Astrocyte (in vitro differentiated cells and primary cell): ENCODE measurements at regions not wholly inside any gene's neighbourhood (a gene's known extent, or its start where the extent isn't known, plus 50 kb on each side); places are given as distances from the start of the nearest gene placed in this dataset.

Experiments
- DNase-seq: peaks from one replicate; pipeline ENCODE4 v3.0.0-alpha.2; 2010; ENCODE audit warnings: low read depth
- FAIRE-seq: peaks from 2 replicates; lab custom pipeline; 2011; peaks lifted over from hg19 to GRCh38; lab: Jason Lieb, UNC
- H2AFZ ChIP-seq: 2 replicates; pipeline ENCODE4 v1.6.0; 2012; ENCODE audit warnings: low read depth, low read length, inconsistent platforms
- H3K27ac ChIP-seq: 2 replicates; pipeline ENCODE4 v1.5.1; 2011; ENCODE audit warnings: low read depth, low read length, inconsistent platforms
- H3K27me3 ChIP-seq: 2 replicates; pipeline ENCODE4 v1.6.0; 2011; ENCODE audit warnings: low read length, inconsistent platforms; ENCODE audit not compliant: insufficient read depth
- H3K36me3 ChIP-seq: 2 replicates; pipeline ENCODE4 v1.5.1; 2011; ENCODE audit warnings: low read length, inconsistent platforms; ENCODE audit not compliant: insufficient read depth
- H3K4me1 ChIP-seq: 2 replicates; pipeline ENCODE4 v1.5.1; 2011; ENCODE audit warnings: low read length, inconsistent platforms; ENCODE audit not compliant: insufficient read depth
- H3K4me2 ChIP-seq: 2 replicates; pipeline ENCODE4 v1.6.0; 2012; ENCODE audit warnings: low read length, inconsistent platforms
- H3K4me3 ChIP-seq: 2 replicates; pipeline ENCODE4 v1.5.1; 2011; ENCODE audit warnings: low read depth, mild to moderate bottlenecking, low read length, inconsistent platforms; ENCODE audit not compliant: insufficient read depth
- H3K79me2 ChIP-seq: 2 replicates; pipeline ENCODE4 v1.6.0; 2012; ENCODE audit warnings: mild to moderate bottlenecking, low read length, inconsistent platforms; ENCODE audit not compliant: insufficient read depth
- H3K9ac ChIP-seq: 2 replicates; pipeline ENCODE4 v1.6.0; 2012; ENCODE audit warnings: mild to moderate bottlenecking, low read length, inconsistent platforms
- H3K9me3 ChIP-seq: 2 replicates; pipeline ENCODE4 v1.5.1; 2012; ENCODE audit warnings: low read depth, mild to moderate bottlenecking, low read length, inconsistent platforms; ENCODE audit not compliant: insufficient read depth
- H4K20me1 ChIP-seq: 2 replicates; pipeline ENCODE4 v1.6.0; 2012; ENCODE audit warnings: low read length, inconsistent platforms; ENCODE audit not compliant: insufficient read depth
- H3K27ac Mint-ChIP-seq: one replicate; pipeline ENCODE4 v1.8.0; 2021; ENCODE audit warnings: mild to moderate bottlenecking, mixed read lengths; ENCODE audit not compliant: unreplicated experiment
- H3K27me3 Mint-ChIP-seq: one replicate; pipeline ENCODE4 v1.8.0; 2021; ENCODE audit warnings: low read depth, mixed read lengths; ENCODE audit not compliant: unreplicated experiment
- H3K36me3 Mint-ChIP-seq: one replicate; pipeline ENCODE4 v1.8.0; 2021; ENCODE audit warnings: low read depth, mixed read lengths; ENCODE audit not compliant: unreplicated experiment
- H3K4me1 Mint-ChIP-seq: one replicate; pipeline ENCODE4 v1.8.0; 2021; ENCODE audit warnings: low read depth, mixed read lengths; ENCODE audit not compliant: unreplicated experiment
- H3K4me3 Mint-ChIP-seq: one replicate; pipeline ENCODE4 v1.8.0; 2021; ENCODE audit warnings: mild to moderate bottlenecking, moderate library complexity, mixed read lengths; ENCODE audit not compliant: unreplicated experiment
- H3K9me3 Mint-ChIP-seq: one replicate; pipeline ENCODE4 v1.8.0; 2021; ENCODE audit warnings: mild to moderate bottlenecking, mixed read lengths; ENCODE audit not compliant: unreplicated experiment
- CTCF ChIP-seq: IDR thresholded peaks from 2 replicates; pipeline ENCODE4 v1.5.1; 2011; ENCODE audit warnings: low read depth, mild to moderate bottlenecking, inconsistent platforms, low read length, moderate library complexity; ENCODE audit not compliant: insufficient read depth
- EZH2 ChIP-seq: IDR thresholded peaks from 2 replicates; pipeline ENCODE4 v1.6.1; 2012; ENCODE audit warnings: mild to moderate bottlenecking, low read length, inconsistent platforms; ENCODE audit not compliant: insufficient read depth

GRCh38 chr7:124590814-124591213 lies 174.8 kb downstream of the GPR37 start:
- no peaks in the 10 kb centered on the region for H3K4me1 Mint-ChIP-seq
- no peak for FAIRE-seq

GRCh38 chr7:124577256-124577655 lies 188.3 kb downstream of the GPR37 start:
- Mint-ChIP-seq H3K27ac (no peak overlapping the region), H3K36me3 (no peaks in the 10 kb centered on the region), H3K4me3 (no peak overlapping the region), H3K9me3 (peaks cover 2% of the 10 kb centered on the region), H3K27me3 (no peaks in the 10 kb centered on the region), H3K4me1 (peaks cover 9% of the 10 kb centered on the region)
- TF ChIP-seq CTCF (no peak), EZH2 (no peak)
- Histone ChIP-seq H3K4me1 (no peaks in the 10 kb centered on the region), H3K36me3 (no peaks in the 10 kb centered on the region), H4K20me1 (no peaks in the 10 kb centered on the region), H3K4me2 (no peak overlapping the region), H3K27me3 (no peaks in the 10 kb centered on the region), H2AFZ (no peak overlapping the region), H3K27ac (no peak overlapping the region), H3K9me3 (no peaks in the 10 kb centered on the region), H3K9ac (no peak overlapping the region), H3K79me2 (no peaks in the 10 kb centered on the region), H3K4me3 (no peak overlapping the region)
- FAIRE-seq (no peak), DNase-seq (no peak)

More at GRCh38 chr7:124590814-124591213, 174.8 kb downstream of the GPR37 start:
- H3K4me3 ChIP-seq = no peak overlapping the region
- no peak for DNase-seq
- H3K27me3 ChIP-seq = no peaks in the 10 kb centered on the region
- no peak for TF ChIP-seq EZH2
- TF ChIP-seq CTCF = no peak
- Mint-ChIP-seq H3K27ac (no peak overlapping the region), H3K27me3 (no peaks in the 10 kb centered on the region), H3K9me3 (peaks cover 2% of the 10 kb centered on the region), H3K36me3 (no peaks in the 10 kb centered on the region), H3K4me3 (no peak overlapping the region)
- H3K27ac ChIP-seq = no peak overlapping the region
- no peaks in the 10 kb centered on the region for H3K36me3 ChIP-seq
- no peaks in the 10 kb centered on the region for H3K4me1 ChIP-seq
- H3K4me2 ChIP-seq = no peak overlapping the region
- H2AFZ ChIP-seq = no peak overlapping the region
- H3K79me2 ChIP-seq = no peaks in the 10 kb centered on the region
- no peak overlapping the region for H3K9ac ChIP-seq
- no peaks in the 10 kb centered on the region for H3K9me3 ChIP-seq
- no peaks in the 10 kb centered on the region for H4K20me1 ChIP-seq

- Histone ChIP-seq H3K4me2 (no peak overlapping the region), H3K9me3 (no peaks in the 10 kb centered on the region), H4K20me1 (no peaks in the 10 kb centered on the region), H3K4me1 (no peaks in the 10 kb centered on the region), H3K4me3 (no peak overlapping the region), H2AFZ (no peak overlapping the region), H3K27ac (no peak overlapping the region), H3K9ac (no peak overlapping the region), H3K27me3 (no peaks in the 10 kb centered on the region), H3K79me2 (no peaks in the 10 kb centered on the region), H3K36me3 (no peaks in the 10 kb centered on the region)
- DNase-seq (peak; percentile 2), FAIRE-seq (no peak)
- H3K27me3 Mint-ChIP-seq = no peaks in the 10 kb centered on the region
- H3K9me3 Mint-ChIP-seq = no peaks in the 10 kb centered on the region
- H3K4me3 Mint-ChIP-seq = no peak overlapping the region
- H3K36me3 Mint-ChIP-seq = no peaks in the 10 kb centered on the region
- no peak for TF ChIP-seq CTCF
- no peak for TF ChIP-seq EZH2
- H3K27ac Mint-ChIP-seq = no peak overlapping the region
- H3K4me1 Mint-ChIP-seq = peaks cover 7% of the 10 kb centered on the region
Measured at GRCh38 chr7:124575176-124575575, 190.4 kb downstream of the GPR37 start.
